K562 (cell line): ENCODE measurements at regions not wholly inside any gene's neighbourhood (a gene's known extent, or its start where the extent isn't known, plus 50 kb on each side); places are given as distances from the start of the nearest gene placed in this dataset.

Experiments used
- ATAC-seq: fragments of 200-7000 bp; cut with Tn5 transposase; 3 replicates; pipeline ENCODE4 v1.9.1; 2020; ENCODE audit warnings: moderate library complexity
- BruUV-seq: library from RNA; stranded (reverse); fragments of 400-500 nt; replicated peaks from 2 replicates; lab custom pipeline; 2021; lab: Mats Ljungman, UMichigan
- CTCF ChIA-PET: fragments of 300-600 bp; formaldehyde crosslinking; extraction: SDS; loops from one replicate; lab custom pipeline; 2021; ENCODE audit warnings: low intra/inter-chr PET ratio; lab: Yijun Ruan, JAX
- POLR2A ChIA-PET: fragments of 300-600, 350-650 bp; sonication (Branson Sonifier 250); formaldehyde crosslinking; extraction: SDS; loops from one replicate; lab custom pipeline; 2021; ENCODE audit warnings: antibody characterized with exemption, inconsistent platforms; lab: Yijun Ruan, JAX
- DNase-seq, 4 experiments: peaks; one replicate each; pipeline versions ENCODE4 v3.0.0 to v3.0.0-alpha.2; 2011 to 2018; ENCODE audit warnings: low spot score in 3 of 4, mixed read lengths in 3 of 4; ENCODE audit errors: extremely low read depth in 1 of 4
- FAIRE-seq: peaks from 2 replicates; lab custom pipeline; 2011; peaks lifted over from hg19 to GRCh38; lab: Jason Lieb, UNC
- H2AFZ ChIP-seq: 2 replicates; pipeline ENCODE4 v1.6.0; 2011; ENCODE audit warnings: low read depth, low read length, control low read depth, inconsistent platforms
- H3K27ac ChIP-seq: fragments of 200-600 bp; 3 replicates; pipeline ENCODE4 v1.8.0; 2011; ENCODE audit warnings: low read depth, mild to moderate bottlenecking, control low read depth, inconsistent platforms, low read length, moderate library complexity, mixed read lengths; ENCODE audit errors: extremely low read depth
- H3K27me3 ChIP-seq, 2 experiments: fragments of 300-600 bp in 1 of 2; 2 replicates in 1 of 2; 3 replicates in 1 of 2; pipeline versions ENCODE4 v1.6.0 to v1.8.0; 2011; ENCODE audit warnings: inconsistent platforms in 2 of 2, low read length in 2 of 2, mild to moderate bottlenecking in 1 of 2, mixed read lengths in 1 of 2, moderate library complexity in 1 of 2; ENCODE audit not compliant: control insufficient read depth in 2 of 2, insufficient read depth in 2 of 2
- H3K36me3 ChIP-seq: fragments of 300-600 bp; 3 replicates; pipeline ENCODE4 v1.8.0; 2011; ENCODE audit warnings: mild to moderate bottlenecking, low read length, inconsistent platforms; ENCODE audit not compliant: control insufficient read depth, insufficient read depth
- H3K4me1 ChIP-seq, 2 experiments: fragments of 200-600 bp in 1 of 2; replicated peaks in 1 of 2; 2 replicates in 1 of 2; 3 replicates in 1 of 2; pipeline versions ENCODE4 v1.5.1 to v1.8.0; 2011; ENCODE audit warnings: inconsistent platforms in 2 of 2, low read length in 2 of 2, mild to moderate bottlenecking in 1 of 2, mixed read lengths in 1 of 2, moderate library complexity in 1 of 2; ENCODE audit not compliant: control insufficient read depth in 2 of 2, insufficient read depth in 2 of 2
- H3K4me2 ChIP-seq: 2 replicates; pipeline ENCODE4 v1.6.1; 2011; ENCODE audit warnings: low read length, control low read depth, inconsistent platforms, mixed read lengths; ENCODE audit not compliant: insufficient read depth
- H3K4me3 ChIP-seq: fragments of 200-600 bp; sonication (generic), shearing (Covaris generic); 2 replicates; pipeline ENCODE4 v1.5.1; 2016; ENCODE audit warnings: control low read depth, inconsistent platforms
- H3K79me2 ChIP-seq: fragments of 200-600 bp; 3 replicates; pipeline ENCODE4 v1.8.0; 2011; ENCODE audit warnings: low read length, inconsistent platforms; ENCODE audit not compliant: control insufficient read depth, insufficient read depth
- H3K9ac ChIP-seq, 2 experiments: 2 replicates each; pipeline versions ENCODE4 v1.6.0 to v1.6.1; 2011; ENCODE audit warnings: low read depth in 2 of 2, low read length in 2 of 2, control low read depth in 1 of 2, inconsistent platforms in 1 of 2, mild to moderate bottlenecking in 1 of 2, mixed read lengths in 1 of 2; ENCODE audit not compliant: insufficient read depth in 1 of 2
- H3K9me1 ChIP-seq: one replicate; pipeline ENCODE4 v1.6.0; 2011; ENCODE audit warnings: inconsistent platforms, mild to moderate bottlenecking, low read length, moderate library complexity; ENCODE audit not compliant: control insufficient read depth, insufficient read depth
- H3K9me3 ChIP-seq: replicated peaks from 2 replicates; pipeline ENCODE4 v1.5.1; 2011; ENCODE audit warnings: low read depth, low read length, inconsistent platforms; ENCODE audit not compliant: control insufficient read depth, insufficient read depth
- H4K20me1 ChIP-seq: replicated peaks from 2 replicates; pipeline ENCODE4 v1.6.1; 2011; ENCODE audit warnings: low read length, inconsistent platforms, mixed read lengths; ENCODE audit not compliant: control insufficient read depth, insufficient read depth
- DACH1 ChIP-seq: fragments of 450-650 bp; IDR thresholded peaks from 2 replicates; pipeline ENCODE4 v1.6.1; 2018; ENCODE audit not compliant: partially characterized antibody
- KDM5B ChIP-seq: fragments of 200-600 bp; sonication (generic); IDR thresholded peaks from 2 replicates; pipeline ENCODE4 v1.6.1; 2012; ENCODE audit warnings: low read depth, mild to moderate bottlenecking, moderate library complexity, low read length, control low read depth, inconsistent platforms; ENCODE audit not compliant: insufficient replicate concordance
- MXI1 ChIP-seq: IDR thresholded peaks from 2 replicates; pipeline ENCODE4 v1.6.1; 2011; ENCODE audit warnings: low read depth, mild to moderate bottlenecking, improper control_type of control experiment, low read length
- THRAP3 ChIP-seq: fragments of 450-650 bp; IDR thresholded peaks from 2 replicates; pipeline ENCODE4 v1.6.1; 2016; ENCODE audit warnings: mild to moderate bottlenecking, inconsistent platforms, borderline replicate concordance
- WGBS: fragments of 100-300 bp; shearing (Covaris generic); methylation state at CpG from one replicate; pipeline ENCODE4 v1.1.6; 2016; ENCODE audit warnings: low coverage, mixed read lengths; ENCODE audit not compliant: insufficient coverage; ENCODE audit errors: missing lambda C conversion rate; 5-methylcytosine and 5-hydroxymethylcytosine counted together
- in situ Hi-C: fragments of 300-500 bp; cut with MboI; formaldehyde crosslinking; loops from 4 replicates; pipeline ENCODE4 v1.15.0; 2018; ENCODE audit warnings: inconsistent platforms, mixed read lengths
- intact Hi-C: fragments of 100-400 bp; cut with micrococcal nuclease; formaldehyde crosslinking; loops from 2 replicates; pipeline ENCODE4 v1.14.2; 2022
- TF ChIP-seq, protein P1 (sequence below): fragments of 450-650 bp; IDR thresholded peaks from 2 replicates; pipeline ENCODE4 v1.7.0; 2016; ENCODE audit warnings: borderline replicate concordance

DNA sequence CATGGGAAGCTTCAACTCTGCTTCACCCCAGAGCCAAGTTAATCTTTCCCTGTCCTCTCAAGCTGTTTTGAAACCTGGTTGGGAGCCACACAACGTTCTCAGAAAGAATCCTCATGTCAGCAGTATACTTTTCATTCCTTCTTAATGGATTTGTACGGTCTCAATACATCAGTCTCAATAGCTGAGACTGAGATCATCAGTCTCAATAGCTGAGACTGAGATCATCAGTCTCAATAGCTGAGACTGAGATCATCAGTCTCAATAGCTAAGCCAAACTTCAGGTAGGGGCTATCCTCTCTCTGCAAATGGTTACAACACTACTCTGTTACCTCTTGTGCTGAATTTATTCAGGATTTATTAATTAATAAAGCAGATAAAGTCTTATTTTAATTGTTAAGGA, 1317.4 kb upstream of the CDH9 start:
- H4K20me1 ChIP-seq = no peaks in the 10 kb centered on the region
- no peaks in the 10 kb centered on the region for H3K9me1 ChIP-seq
- FAIRE-seq = no peak
- ChIA-PET POLR2A (no interaction called here), CTCF (no interaction called here)
- no peaks in the 10 kb centered on the region for H3K36me3 ChIP-seq
- DNase-seq = no peak
- no peak overlapping the region for H2AFZ ChIP-seq
- H3K27me3 ChIP-seq = no peaks in the 10 kb centered on the region
- no peak overlapping the region for H3K9ac ChIP-seq
- H3K79me2 ChIP-seq = no peaks in the 10 kb centered on the region
- ATAC-seq = no peak
- H3K4me1 ChIP-seq = no peaks in the 10 kb centered on the region
- TF ChIP-seq DACH1 (no peak), MXI1 (no peak), KDM5B (no peak), THRAP3 (no peak)
- TF ChIP-seq, protein P1, sequence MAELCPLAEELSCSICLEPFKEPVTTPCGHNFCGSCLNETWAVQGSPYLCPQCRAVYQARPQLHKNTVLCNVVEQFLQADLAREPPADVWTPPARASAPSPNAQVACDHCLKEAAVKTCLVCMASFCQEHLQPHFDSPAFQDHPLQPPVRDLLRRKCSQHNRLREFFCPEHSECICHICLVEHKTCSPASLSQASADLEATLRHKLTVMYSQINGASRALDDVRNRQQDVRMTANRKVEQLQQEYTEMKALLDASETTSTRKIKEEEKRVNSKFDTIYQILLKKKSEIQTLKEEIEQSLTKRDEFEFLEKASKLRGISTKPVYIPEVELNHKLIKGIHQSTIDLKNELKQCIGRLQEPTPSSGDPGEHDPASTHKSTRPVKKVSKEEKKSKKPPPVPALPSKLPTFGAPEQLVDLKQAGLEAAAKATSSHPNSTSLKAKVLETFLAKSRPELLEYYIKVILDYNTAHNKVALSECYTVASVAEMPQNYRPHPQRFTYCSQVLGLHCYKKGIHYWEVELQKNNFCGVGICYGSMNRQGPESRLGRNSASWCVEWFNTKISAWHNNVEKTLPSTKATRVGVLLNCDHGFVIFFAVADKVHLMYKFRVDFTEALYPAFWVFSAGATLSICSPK = no peak
- no peak overlapping the region for H3K4me2 ChIP-seq
- no peak overlapping the region for H3K27ac ChIP-seq
- in situ Hi-C loops (no loop called here), intact Hi-C loops (no loop called here)
- no peaks in the 10 kb centered on the region for H3K9me3 ChIP-seq
- H3K4me3 ChIP-seq = no peak overlapping the region
- no TSS peak for BruUV-seq
- 0% methylated on average over 2 of the region's 2 CpGs for WGBS
